Thyroid gland (tissue), 4 donors: ENCODE measurements at regions not wholly inside any gene's neighbourhood (a gene's known extent, or its start where the extent isn't known, plus 50 kb on each side); places are given as distances from the start of the nearest gene placed in this dataset.
"Not testable (repeated sequence)": the region's sequence is repeated elsewhere in the genome, so short reads cannot be mapped to it uniquely, and the experiment has no call there.

ENCODE experiments used
- DNase-seq, 2 donors: peaks; one replicate each; pipeline ENCODE4 v3.0.0-alpha.2; 2019
- H3K27ac ChIP-seq, 3 donors: fragments of 200-600 bp; sonication (generic); 1 replicate in 2 of 3; 2 replicates in 1 of 3; pipeline ENCODE4 v1.5.1; 2016 to 2019; ENCODE audit warnings: mild to moderate bottlenecking in 1 of 3, moderate library complexity in 1 of 3
- H3K27me3 ChIP-seq: fragments of 200-600 bp; sonication (generic); one replicate; pipeline ENCODE4 v1.5.1; 2019
- H3K36me3 ChIP-seq, 2 donors: fragments of 200-600 bp; sonication (generic); one replicate each; pipeline ENCODE4 v1.5.1; 2016 to 2019
- H3K4me1 ChIP-seq, 2 donors: fragments of 200-600 bp; sonication (generic); one replicate each; pipeline ENCODE4 v1.5.1; 2017 to 2019
- H3K4me3 ChIP-seq, 3 donors: fragments of 200-600 bp; sonication (generic); replicated peaks in 1 of 3; 1 replicate in 2 of 3; 2 replicates in 1 of 3; pipeline ENCODE4 v1.5.1; 2016; ENCODE audit warnings: mild to moderate bottlenecking in 1 of 3
- H3K9me3 ChIP-seq: fragments of 200-600 bp; sonication (generic); one replicate; pipeline ENCODE4 v1.5.1; 2017
- POLR2A ChIP-seq, 2 donors: fragments of 450-650 bp; IDR thresholded peaks; one replicate each; pipeline ENCODE4 v1.6.1; 2017; ENCODE audit warnings: antibody characterized with exemption in 2 of 2, mild to moderate bottlenecking in 2 of 2, moderate library complexity in 1 of 2
- WGBS, 2 donors: methylation state at CpG; one replicate each; pipeline ENCODE4 v1.1.5; 2017; 5-methylcytosine and 5-hydroxymethylcytosine counted together
- intact Hi-C: fragments of 100-400 bp; cut with DNase I; formaldehyde crosslinking; loops from one replicate; pipeline ENCODE4 v1.15.1; 2023
- TF ChIP-seq, protein P1 (sequence below), 6 experiments: fragments of 200-600 bp in 3 of 6; fragments of 450-650 bp in 3 of 6; sonication (generic) in 3 of 6; IDR thresholded peaks; one replicate each; pipeline ENCODE4 v1.5.1; 2016 to 2019; ENCODE audit warnings: antibody characterized with exemption in 6 of 6, mild to moderate bottlenecking in 2 of 6, inconsistent platforms in 1 of 6, moderate library complexity in 1 of 6

GRCh38 chr1:119250299-119250698, 109.8 kb upstream of the WARS2 start:
- no peak for TF ChIP-seq POLR2A (IDR thresholded peaks at IDR 0.05)
- TF ChIP-seq, protein P1, sequence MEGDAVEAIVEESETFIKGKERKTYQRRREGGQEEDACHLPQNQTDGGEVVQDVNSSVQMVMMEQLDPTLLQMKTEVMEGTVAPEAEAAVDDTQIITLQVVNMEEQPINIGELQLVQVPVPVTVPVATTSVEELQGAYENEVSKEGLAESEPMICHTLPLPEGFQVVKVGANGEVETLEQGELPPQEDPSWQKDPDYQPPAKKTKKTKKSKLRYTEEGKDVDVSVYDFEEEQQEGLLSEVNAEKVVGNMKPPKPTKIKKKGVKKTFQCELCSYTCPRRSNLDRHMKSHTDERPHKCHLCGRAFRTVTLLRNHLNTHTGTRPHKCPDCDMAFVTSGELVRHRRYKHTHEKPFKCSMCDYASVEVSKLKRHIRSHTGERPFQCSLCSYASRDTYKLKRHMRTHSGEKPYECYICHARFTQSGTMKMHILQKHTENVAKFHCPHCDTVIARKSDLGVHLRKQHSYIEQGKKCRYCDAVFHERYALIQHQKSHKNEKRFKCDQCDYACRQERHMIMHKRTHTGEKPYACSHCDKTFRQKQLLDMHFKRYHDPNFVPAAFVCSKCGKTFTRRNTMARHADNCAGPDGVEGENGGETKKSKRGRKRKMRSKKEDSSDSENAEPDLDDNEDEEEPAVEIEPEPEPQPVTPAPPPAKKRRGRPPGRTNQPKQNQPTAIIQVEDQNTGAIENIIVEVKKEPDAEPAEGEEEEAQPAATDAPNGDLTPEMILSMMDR (IDR thresholded peaks at IDR 0.05): no peak
- intact Hi-C loops: no loop called here
- Histone ChIP-seq H3K27me3 (no peaks in the 10 kb centered on the region), H3K9me3 (no peaks in the 10 kb centered on the region), H3K36me3 (no peaks in the 10 kb centered on the region), H3K4me1 (no peaks in the 10 kb centered on the region), H3K27ac (no peak overlapping the region), H3K4me3 (no peak overlapping the region)
- 93 to 100% methylated on average over 1 of the region's 1 CpG for WGBS, 2 donors
- no peak for DNase-seq

- Histone ChIP-seq H3K4me3 (no peak overlapping the region), H3K36me3 (no peaks in the 10 kb centered on the region), H3K27me3 (no peaks in the 10 kb centered on the region), H3K27ac (no peak overlapping the region), H3K9me3 (no peaks in the 10 kb centered on the region), H3K4me1 (no peaks in the 10 kb centered on the region)
- TF ChIP-seq, protein P1 (IDR thresholded peaks at IDR 0.05): no peak
- no peak for TF ChIP-seq POLR2A (IDR thresholded peaks at IDR 0.05)
- intact Hi-C loops: no loop called here
- no peak for DNase-seq
- 78 to 80% methylated on average over 3 of the region's 3 CpGs for WGBS, 2 donors
Observed at GRCh38 chr1:119251751-119252150, 111.3 kb upstream of the WARS2 start.

GRCh38 chr1:119253366-119253765, 112.9 kb upstream of the WARS2 start:
- Histone ChIP-seq H3K27me3 (no peaks in the 10 kb centered on the region), H3K9me3 (no peaks in the 10 kb centered on the region), H3K4me1 (no peaks in the 10 kb centered on the region), H3K27ac (no peak overlapping the region), H3K36me3 (no peaks in the 10 kb centered on the region), H3K4me3 (no peak overlapping the region)
- DNase-seq: no peak
- WGBS, 2 donors: 71 to 72% methylated on average over 1 of the region's 1 CpG
- intact Hi-C loops: no loop called here
- TF ChIP-seq, protein P1 (IDR thresholded peaks at IDR 0.05): no peak
- no peak for TF ChIP-seq POLR2A (IDR thresholded peaks at IDR 0.05)

DNA sequence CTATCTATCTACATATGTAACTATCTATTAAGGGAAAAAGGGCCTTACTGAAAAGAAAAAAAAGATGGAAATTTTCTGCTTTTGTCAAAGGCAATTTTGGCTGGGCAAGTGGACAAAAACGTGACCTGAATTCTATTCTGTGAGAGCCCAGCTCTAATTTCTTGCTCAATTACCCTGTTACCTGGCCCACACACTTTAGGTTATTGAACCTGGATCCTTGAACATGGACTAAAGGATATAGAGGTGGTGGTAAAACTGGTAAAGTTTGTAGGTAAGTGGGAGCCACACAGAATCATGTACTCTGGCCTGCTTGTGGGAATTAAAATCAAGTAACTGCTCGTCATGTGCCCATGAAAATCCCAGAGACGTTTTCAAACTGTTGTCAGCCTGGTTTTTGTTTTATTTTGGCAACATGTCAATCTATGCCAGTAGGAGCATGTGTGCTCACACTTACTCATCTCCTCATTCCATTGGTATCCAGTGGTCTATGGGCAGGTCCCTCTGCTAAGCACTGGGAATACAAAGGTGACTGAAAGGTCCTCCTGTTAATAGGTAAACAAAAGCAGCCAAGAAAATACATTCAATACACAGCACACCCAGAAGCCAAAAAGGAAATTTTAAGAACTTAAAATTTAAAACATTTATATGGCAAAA, 113.7 kb upstream of the WARS2 start:
- intact Hi-C loops: no loop called here
- H3K27ac ChIP-seq: no peak overlapping the region
- H3K36me3 ChIP-seq: no peaks in the 10 kb centered on the region
- no peak for DNase-seq
- H3K4me1 ChIP-seq: no peaks in the 10 kb centered on the region
- 73 to 79% methylated on average over 3 of the region's 3 CpGs for WGBS, 2 donors
- no peaks in the 10 kb centered on the region for H3K9me3 ChIP-seq
- H3K4me3 ChIP-seq: no peak overlapping the region
- TF ChIP-seq, protein P1 (IDR thresholded peaks at IDR 0.05): no peak
- no peak for TF ChIP-seq POLR2A (IDR thresholded peaks at IDR 0.05)
- H3K27me3 ChIP-seq: no peaks in the 10 kb centered on the region

- intact Hi-C loops, H3K27me3 ChIP-seq, H3K9me3 ChIP-seq, H3K36me3 ChIP-seq, H3K27ac ChIP-seq, H3K4me3 ChIP-seq, DNase-seq, H3K4me1 ChIP-seq: not testable (repeated sequence)
- WGBS, 2 donors: 94 to 95% methylated on average over 1 of the region's 1 CpG
Observed at GRCh38 chr1:119256089-119256488, 112.5 kb upstream of the HAO2 start.
